GM18868 (cell line): ENCODE measurements at regions not wholly inside any gene's neighbourhood (a gene's known extent, or its start where the extent isn't known, plus 50 kb on each side); places are given as distances from the start of the nearest gene placed in this dataset.
"Not testable (repeated sequence)": the region's sequence is repeated elsewhere in the genome, so short reads cannot be mapped to it uniquely, and the experiment has no call there.

Experiments used
- ATAC-seq: cut with Tn5 transposase; IDR thresholded peaks from one replicate; pipeline ENCODE4 v1.9.1; 2021; ENCODE audit warnings: mild to moderate bottlenecking, moderate library complexity; ENCODE audit not compliant: unreplicated experiment

DNA sequence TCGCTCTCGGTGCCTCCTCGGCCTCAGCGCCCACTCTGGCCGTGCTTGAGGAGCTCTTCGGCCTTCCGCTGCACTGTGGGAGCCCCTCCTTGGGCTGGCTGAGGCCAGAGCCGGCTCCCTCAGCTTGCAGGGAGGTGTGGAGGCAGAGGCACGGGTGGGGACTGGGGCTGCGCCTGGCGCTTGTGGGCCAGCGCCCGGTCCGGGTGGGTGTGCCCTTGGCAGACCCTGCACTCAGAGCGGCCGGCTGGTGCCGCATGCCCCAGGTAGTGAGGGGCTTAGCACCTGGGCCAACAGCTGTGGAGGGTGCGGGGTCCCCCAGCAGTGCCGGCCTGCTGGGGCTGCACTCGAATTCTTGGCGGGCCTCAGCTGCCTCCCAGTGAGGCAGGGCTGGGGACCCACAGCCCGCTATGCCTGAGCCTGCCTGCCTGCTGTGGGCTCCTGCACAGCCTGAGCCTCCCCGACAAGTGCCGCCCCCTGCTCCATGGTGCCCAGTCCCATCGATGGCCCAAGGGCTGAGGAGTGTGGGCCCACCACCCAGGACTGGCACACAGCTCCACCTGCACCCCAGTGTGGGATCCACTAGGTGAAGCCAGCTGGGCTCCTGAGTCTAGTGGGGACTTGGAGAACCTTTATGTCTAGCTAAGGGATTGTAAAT is 2085.2 kb upstream of the ACO1 start:
- ATAC-seq, result no peak

DNA sequence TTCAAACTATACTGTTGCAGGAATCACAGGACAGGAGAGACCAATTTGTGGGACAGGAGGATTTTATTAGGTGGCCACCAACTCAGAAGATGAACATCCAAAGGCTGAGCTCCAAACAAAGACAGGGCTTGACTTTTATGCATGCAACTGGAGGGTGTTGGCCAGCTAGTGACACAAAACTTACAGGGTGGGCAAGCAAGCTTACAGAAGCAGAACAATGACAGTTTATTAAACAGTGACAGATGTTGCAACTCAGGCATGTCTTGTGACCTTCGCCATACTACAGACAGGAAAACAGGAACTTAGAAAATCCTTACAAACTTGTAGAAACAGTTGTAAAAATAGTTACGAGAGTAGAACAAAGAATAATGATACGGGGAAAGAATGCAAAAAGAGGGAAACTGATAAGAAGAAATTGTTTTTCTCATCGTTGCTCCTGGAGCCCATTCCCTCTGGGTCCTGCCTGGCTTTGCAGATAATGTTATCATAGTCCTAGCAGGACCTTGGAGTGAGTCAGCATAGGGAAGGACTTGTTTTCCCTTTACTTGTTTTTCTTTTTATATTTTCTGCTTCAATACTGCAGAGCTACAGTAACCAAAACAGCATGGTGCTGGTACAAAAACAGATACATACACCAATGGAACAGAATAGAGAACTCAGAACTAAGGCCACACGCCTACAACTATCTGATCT is 2083.0 kb upstream of the ACO1 start:
- ATAC-seq, result no peak

DNA sequence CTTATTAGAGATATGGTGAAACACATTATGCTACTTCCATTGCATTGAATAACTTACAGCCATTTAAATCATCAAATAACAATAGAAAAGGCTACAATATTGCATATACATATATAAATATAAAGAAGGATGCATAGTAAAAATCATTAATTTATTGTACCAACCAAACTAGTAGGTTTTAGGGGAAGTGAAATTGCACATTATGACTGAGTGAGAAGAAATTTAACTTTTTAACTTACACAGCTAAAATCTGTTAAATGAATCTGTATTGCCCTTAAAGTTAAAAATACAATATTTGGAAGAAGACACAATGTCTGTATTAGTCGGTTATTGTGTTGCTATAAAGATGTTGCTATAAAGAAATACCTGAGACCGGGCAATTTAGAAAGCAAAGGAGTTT is 2073.7 kb upstream of the ACO1 start:
- ATAC-seq, result no peak

DNA sequence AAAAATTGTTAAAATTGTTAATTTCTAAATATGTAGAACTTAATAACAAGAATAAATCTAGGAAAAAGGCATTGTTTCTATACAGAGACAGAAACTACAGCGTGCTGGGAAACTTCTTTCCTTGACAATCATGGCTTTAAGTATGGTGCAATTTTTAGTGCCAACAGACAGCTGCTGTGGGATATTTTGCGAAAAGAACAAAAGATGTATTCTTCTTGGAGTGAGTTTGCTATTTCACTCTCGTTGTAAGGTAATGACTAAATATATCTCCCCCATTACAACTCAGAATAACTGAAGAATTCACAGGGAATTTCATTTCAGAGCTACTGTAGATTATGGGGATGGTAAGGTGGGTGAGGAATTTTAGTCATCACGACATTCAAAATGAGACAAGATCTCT is 2055.0 kb upstream of the ACO1 start:
- ATAC-seq, result no peak

DNA sequence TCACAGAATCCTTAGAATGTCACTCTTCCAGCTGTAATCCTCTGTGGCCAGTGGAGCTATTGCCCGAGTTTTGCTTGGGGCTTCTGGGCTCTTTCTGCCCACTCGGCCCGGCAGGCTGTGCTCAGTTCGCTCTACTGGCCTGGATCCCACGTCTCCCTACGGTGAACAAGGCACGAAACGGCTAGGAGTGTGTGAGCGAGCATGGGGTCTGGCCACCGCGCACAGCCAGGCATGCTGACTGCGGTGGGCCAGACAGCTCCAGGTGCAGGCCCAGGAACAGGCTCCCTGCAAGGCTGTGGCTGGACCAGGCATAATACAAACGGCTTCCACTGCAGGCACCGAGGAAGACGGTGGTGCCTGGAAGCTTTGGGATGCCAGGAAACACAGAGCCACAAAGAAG is 2035.5 kb upstream of the ACO1 start:
- no peak for ATAC-seq

DNA sequence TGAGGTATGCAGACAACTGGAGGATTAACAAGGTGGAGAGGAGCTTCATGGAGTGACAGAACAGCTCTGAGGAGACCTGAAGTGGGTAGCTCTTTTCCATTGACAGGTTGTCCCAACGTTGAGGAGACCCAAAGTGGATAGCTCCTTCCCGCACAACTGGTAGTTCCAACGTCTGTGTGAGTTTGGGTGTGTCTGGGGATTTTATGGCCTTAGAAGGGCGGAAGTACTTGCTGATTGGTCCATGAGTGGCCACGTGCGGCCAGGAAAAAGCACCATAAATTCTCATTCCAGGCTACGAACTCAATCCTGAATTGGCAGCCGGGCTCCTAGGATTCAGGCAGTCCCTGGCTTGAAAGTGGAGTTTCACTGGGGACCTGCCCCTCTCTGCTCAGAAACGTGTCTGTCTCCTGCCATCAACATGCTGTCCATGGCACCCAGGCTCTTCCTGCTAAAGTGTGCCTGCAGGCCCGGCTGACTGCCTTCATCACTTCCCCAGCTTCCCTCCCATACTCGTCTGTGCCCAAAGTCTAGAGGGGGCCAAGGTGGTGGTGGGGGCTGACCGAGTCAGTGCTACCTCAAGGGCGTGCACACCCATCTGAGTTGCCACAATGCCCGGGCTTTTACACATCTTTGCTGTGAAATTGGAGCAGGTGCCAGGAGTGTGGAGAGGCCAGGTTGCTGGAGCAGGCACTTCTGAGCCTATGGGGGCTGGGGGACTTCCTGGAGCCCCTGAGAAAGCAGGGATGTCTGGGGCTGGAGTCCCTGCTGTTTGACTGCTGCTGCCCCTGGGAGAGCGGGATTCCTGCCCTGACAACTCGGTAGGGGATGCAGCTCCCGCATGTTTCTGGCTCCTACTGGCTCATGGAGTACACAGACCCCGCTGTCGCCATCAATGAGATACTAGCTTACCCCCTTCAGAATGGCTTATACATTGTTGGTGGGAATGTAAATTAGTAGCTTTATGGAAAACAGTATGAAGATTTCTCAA is 2034.6 kb upstream of the ACO1 start:
- no peak for ATAC-seq

DNA sequence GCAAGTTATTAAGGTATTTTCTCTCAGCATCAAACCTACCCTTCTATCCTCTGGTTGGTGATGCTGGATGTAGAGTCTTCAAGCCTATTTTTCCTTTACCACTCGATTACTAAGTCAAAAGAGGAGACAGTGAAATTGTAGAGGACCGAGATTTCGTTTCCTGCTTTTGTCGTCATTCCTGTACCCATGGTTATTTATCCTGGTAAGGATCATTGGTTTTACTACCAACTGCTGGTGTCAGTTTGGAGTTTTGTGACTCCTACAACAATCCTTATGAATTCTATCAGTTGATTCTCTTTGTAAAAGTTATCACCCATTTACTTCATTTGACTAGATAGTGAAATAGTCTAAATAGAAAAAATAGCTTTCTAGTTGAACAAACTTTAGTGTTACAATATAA is 2028.2 kb upstream of the ACO1 start:
- ATAC-seq, result no peak

DNA sequence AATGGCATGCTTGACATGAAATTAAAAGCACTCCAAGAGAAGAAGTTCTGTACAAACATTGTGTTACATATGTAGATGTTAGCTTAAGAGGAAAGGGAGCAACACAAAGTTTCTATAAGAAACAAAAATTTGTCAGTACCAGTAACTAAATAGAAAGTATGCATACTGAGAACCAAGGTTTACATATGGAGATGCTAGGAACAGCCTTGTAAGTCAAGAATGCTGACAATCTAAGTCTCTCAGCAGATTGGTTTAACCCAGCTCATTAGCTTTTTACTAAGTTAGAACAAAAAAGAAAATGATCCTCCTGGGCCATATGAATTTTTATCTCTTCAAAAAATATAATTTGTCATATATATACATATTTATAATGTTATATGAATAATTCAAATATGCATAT is 2022.1 kb upstream of the ACO1 start:
- ATAC-seq, result no peak

DNA sequence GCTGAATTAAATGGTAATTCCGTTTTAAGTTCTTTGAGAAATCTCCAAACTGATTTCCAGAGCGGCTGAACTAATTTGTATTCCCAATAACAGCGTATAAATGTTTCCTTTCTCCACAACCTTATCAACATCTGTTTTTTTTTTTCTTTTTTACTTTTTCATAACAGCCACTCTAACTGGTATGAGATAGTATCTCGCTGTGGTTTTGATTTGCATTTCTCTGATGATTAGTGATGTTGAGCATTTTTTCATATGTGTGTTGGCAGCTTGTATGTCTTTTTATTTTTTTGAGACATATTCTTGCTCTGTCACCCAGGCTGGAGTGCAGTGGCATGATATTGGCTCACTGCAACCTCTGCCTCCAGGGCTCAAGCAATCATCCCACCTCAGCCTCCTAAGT is 2018.3 kb upstream of the ACO1 start:
- not testable (repeated sequence) for ATAC-seq

DNA sequence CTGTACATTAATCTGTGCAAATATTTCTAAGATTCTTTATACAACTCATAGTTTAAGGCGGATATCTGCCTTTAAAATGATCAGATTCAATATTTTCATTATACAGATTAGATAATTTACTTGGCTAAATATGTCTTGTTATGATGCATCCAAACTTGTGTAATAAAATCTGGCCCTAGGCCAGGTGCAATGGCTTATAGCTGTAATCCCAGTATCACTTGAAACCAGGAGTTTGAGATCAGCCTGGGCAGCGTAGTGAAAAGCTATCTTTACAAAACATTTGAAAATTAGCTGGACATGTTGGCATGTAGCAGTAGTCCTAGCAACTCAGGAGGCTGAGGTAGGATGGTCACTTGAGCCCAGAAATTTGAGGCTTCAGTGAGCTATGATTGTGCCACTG is 2002.2 kb upstream of the ACO1 start:
- ATAC-seq, result no peak

DNA sequence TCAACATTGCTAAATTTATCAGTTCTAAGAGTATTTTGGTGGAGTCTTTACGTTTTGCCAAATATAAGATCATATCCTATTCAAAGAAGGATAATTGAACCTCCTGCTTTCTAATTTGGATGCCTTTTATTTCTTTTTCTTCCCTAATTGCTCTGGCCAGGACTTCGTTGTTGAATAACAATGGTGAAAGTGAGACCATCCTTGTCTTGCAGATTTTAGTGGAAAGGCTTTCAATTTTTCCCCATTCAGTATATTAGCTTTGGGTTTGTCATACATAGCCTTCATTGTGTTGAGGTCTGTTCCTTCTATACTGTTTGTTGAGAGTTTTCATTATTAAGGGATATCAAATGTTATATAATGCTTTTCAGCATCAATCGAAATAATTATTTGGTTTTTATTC is 1974.2 kb upstream of the ACO1 start:
- ATAC-seq, result no peak

DNA sequence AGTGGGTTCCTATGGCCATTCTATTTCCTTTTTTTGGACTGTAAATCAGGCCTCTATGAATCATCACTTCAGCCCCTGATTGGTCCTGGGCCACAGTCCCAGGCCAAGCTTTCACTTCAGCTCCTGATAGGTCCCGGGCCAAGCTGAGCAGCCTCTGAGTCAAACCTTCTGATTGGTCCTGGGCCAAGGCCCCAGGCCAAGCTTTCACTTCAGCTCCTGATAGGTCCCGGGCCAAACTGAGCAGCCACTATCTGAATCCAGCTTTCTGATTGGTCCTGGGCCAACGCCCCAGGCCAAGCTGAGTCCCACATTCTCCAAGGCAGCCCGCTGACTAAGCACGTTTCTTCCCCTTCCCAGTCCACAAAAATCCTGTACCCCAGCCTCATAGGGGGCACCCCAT is 1972.9 kb upstream of the ACO1 start:
- ATAC-seq, result no peak

DNA sequence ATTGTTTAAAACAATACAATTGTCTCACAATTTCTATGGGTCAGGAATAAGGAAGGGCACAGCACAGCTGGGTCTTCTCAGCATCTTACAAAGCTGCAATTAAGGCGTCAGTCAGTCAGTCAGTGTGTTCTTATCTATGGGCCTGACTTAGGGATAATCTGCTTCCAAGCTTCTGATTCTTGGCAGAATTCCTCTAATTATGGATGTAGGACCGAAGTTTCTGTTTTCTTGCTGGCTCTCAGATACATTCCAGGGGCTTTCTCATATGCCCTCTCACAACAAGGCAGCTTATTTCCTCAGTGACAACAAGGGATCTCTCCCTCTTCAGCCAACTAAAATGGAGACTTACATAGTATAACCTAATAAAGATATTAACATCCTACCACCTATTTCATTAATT is 1925.3 kb upstream of the ACO1 start:
- ATAC-seq, result no peak

DNA sequence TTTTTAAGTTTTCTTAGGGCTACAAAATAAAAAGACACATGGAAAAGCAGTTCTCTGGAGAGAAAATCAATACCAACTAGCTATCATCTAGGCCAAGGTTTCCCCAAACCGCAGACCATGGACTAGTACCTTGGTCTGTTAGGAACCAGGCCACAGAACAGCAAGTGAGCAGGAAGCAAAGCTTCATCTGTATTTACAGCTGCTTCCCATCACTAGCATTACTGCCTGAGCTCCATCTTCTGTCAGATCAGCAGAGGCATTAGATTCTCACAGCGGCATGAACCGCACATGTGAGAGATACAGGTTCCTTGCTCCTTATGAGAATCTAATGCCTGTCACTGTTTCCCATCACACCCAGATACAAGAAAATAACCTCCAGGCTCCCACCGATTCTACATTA is 1907.6 kb upstream of the ACO1 start:
- no peak for ATAC-seq

DNA sequence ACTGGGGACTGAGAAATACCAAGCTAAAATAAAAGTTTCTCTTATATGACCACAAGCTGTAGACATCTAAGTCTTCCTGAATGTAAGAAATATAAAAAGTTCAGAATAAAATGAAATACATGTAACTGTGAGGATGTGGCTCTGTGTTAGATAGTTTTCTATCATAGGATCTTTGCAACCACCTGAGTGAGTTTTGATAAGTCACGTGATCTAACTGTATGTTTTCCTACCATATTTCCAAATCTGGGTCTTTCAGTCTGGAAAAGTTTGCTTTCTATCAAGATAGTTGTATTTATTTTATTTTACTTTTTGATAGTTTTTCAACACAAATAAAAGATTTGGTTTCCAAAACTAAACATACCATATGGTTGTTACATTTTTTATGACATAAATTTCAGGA is 1905.8 kb upstream of the ACO1 start:
- no peak for ATAC-seq

DNA sequence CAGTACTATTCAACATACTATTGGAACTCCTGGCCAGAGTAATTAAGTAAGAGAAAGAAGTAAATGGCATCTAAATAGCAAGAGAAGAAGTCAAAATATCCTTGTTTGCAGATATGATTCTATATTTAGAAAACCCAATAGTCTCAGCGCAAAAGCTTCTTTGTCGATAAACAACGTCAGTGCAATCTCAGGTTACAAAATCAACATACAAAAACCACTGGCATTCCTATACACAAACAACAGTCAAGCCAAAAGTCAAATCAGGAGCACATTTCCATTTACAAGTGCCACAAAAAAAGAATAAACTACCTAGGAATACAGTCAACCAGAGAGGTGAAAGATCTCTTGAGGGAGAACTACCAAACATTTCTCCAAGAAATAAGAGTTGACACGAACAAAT is 1901.9 kb upstream of the ACO1 start:
- no peak for ATAC-seq

DNA sequence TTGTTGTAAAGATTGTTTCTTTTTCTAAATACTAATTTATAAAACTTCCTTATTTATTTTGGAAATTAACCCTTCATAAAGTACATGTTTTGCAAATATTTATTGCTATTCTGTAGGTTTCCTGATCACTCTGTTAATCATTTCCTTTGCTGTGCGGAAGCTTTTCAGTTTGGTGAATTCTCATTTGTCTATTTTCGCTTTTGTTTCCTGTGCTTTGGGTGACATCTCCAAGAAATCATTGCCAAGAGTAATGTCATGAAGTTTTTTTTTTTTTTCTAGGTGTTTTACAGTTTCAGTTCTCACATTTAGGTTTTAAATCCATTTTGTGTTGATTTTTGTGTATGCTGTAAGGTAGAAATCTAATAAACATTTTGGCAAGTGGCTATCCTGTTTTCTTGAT is 1899.8 kb upstream of the ACO1 start:
- ATAC-seq, result no peak

DNA sequence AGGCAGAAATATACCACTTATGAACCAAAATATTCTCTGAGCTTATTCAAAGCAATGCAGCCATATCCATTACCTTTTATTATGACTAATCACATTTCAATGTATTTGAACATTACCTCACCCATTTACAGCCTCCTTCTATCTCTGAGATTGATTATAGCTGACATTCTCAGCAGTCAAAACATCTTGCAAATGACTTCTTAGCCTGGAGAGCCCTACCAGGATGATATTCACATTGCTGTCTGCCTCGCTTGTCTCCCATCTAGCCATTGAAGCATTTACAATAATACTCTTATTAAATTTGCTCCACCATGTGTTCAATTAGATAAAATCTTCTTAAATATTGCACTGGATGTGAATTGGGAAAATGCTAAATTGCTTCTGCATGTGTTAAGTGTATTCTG is 1879.9 kb upstream of the ACO1 start:
- ATAC-seq, result no peak

DNA sequence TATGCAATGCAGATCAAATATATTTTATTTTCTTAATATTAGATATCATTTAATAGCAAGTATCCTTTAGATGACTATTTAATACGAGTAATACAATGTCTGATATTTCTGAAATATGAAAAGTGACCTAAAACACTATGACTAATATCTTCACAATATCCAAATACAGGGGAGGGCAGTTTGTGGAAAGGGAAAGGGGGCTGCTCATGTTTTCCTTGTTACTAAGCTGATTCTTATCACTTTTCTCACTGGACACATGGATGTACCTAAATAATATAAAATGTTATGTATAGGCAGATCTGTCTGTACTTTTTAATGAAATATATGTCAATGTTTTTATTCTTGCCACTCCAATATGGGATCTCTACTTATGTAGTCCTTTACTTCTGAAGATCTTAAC is 1879.1 kb upstream of the ACO1 start:
- no peak for ATAC-seq

DNA sequence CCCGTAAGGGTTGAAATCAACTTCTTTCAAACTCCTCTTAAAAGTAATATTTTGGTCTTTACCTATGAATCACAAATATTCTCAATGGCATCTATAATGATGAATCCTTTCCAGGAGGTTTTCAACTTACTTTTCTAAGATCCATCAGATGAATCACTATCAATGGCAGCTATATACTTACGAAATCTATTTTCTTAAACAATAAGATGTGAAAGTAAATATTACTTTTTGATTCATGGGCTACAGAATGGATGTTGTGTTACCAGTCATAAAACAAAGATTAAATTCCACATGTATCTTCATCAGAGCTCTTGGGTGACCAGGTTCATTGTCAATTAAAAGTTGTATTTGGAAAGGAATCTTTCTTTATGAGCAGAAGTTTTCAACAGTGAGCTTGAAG is 1877.7 kb upstream of the ACO1 start:
- ATAC-seq, result no peak

DNA sequence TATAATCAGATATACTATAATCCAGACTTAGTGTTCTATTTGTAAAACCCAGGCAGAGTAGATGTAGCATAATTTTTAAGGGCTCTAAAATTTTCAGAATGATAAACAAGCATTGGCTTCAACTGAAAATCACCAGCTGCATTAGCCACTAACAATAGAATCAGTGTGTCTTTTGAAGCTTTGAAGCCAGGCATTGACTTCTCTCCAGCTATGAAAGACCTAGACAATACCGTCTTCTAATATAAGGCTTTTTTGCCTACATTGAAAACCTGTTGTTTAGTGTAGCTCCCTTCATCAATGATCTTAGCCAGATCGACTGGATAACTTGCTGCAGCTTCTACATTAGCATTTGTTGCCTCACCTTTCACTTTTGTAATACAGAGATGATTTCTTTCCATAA is 1877.3 kb upstream of the ACO1 start:
- ATAC-seq, result no peak

DNA sequence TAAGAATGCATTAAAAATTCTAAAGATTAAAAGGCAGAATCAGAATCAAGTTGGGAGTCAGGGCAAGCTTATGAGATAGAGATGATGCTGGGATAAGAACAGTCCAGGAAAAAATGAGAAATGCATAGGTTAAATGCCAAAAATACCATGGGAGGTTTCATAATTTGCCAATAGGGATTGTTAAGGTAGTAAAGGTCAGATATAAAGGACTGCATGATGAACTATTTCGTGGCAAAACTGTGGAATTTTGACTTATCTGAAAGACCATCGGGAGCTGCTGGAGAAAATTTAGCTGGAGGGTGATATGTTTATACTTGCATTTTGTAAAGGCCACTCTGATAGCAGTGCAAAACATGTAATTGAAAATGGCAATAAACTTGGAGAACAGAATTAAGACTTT is 1872.8 kb upstream of the ACO1 start:
- no peak for ATAC-seq
